ENCODE measurements at regions not wholly inside any gene's neighbourhood (a gene's known extent, or its start where the extent isn't known, plus 50 kb on each side); places are given as distances from the start of the nearest gene placed in this dataset.

DNA sequence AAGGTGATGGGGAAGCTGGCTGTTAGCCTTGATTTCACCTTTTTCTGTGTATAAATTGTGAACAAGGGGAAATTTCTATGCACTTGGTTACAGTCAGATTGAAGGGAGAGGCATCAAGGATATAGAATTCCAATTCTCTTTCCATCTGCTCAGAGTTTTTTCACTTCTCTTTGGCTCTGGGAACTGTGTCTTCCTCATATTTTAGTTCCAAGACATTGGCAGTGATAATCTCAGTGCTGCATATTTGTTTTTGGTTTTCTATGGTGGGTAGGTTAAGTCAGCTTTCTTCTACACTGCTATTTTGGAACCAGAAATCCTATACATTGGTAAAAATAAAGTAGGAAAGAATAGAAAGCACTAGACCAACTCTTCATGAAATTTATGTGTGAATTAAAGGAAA is 569.6 kb upstream of the CXADR start:
- DNase-seq (ENCODE audit: extremely low read depth, low read depth, low spot score) = no peak

- DNase-seq (ENCODE audit: extremely low read depth, low read depth, low spot score) = no peak
Measured at GRCh38 chr21:16945580-16945979, 567.3 kb upstream of the CXADR start.

DNA sequence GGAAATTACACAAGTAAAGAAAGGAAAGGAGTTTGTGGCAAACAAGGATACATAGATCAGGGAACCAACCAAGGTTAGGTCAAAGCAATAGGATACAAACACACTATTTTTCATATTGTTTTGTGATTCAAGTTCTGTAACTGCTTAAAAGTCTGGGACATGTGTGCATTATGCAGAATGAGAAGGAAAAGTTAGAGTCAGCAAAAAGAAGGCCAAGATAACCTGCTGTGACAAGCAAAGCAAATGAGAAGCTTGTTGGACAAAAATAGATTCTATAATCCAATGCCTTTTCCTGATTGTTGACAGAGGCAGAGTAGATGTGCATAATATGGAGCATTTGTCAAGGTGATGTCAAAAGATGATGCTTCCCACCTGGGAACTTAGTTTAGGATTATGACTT is 556.0 kb upstream of the CXADR start:
- no peak for DNase-seq (ENCODE audit: extremely low read depth, low read depth, low spot score)

DNA sequence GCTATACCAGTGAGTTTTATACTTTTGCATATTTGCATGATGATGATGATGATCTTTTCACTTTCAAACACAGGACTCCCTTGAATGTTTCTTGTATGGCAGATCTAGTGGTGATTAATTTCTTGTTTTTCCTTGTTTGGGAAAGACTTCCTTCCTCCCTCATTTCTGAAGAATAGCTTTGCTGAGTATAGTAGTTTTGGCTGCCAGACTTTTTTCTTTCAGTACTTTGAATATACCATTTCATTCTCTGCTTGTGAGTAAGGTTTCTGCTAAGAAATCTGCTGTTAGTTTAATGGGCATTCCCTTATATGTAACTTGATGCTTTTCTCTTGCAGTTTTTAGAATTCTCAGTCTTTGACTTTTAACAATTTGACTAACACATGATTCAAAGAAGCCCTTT is 547.4 kb upstream of the CXADR start:
- DNase-seq (ENCODE audit: extremely low read depth, low read depth, low spot score) = no peak

DNA sequence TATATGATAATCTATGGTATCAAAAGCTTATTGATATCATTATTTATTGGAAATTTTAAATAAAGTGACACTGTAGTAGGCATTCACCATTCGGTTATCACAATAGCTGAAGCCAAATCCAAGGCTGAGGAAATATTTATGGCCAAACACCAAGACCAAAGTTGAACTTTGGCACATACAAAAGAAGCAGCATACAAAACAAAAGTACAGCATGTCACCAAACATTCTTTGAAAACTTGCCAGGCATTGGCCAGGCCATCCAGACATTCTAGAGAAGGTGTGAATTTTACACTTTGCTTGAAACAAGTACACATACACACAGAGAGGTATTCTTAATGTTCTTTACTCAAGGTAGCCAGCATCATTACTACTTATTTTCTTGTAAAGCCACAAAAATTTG is 544.4 kb upstream of the CXADR start:
- DNase-seq (ENCODE audit: extremely low read depth, low read depth, low spot score) = no peak

DNA sequence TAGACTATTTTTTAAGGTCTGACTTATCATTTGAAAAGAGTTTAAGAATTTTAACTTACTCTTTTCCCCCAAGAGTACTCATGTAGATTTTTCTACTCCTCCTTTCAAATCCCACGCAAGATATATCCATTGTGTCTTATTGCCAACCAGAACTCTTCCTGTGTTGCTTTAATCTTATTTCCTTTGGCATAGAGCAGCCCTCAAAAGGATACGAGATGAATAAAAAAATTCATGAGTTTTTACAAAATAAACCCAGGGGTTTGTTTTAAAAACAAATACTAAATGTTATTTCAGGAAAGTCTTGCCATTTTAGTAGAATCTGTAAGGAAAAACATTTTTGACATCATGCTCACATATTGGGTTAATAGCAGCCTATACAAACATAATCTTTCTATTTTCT is 543.2 kb upstream of the CXADR start:
- DNase-seq (ENCODE audit: extremely low read depth, low read depth, low spot score) = no peak

- DNase-seq (ENCODE audit: extremely low read depth, low read depth, low spot score) = no peak
Measured at GRCh38 chr21:16974060-16974459, 538.8 kb upstream of the CXADR start.

- no peak for DNase-seq (ENCODE audit: extremely low read depth, low read depth, low spot score)
Measured at GRCh38 chr21:16976193-16976592, 536.6 kb upstream of the CXADR start.

GRCh38 chr21:16978309-16978895 is 534.4 kb upstream of the CXADR start:
- no peak for DNase-seq (ENCODE audit: extremely low read depth, low read depth, low spot score)

DNA sequence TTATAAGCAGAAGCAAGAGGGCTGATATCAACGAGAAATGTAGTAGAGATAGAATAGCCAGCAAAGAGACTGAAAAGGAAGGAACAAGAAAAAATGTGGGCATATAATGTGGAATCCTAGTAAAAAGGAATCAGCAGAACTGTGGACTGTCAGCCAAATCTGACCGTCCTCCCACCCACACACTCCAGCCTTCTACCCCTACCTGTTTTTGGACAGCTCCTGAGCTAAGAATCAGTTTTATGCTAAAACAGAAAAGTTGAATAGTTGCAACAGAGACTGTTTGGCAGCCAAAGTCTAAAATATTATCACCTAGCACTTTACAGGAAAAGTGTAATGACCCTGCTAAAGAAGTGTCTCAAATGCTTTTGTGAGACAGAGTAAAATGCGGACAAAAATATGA is 533.3 kb upstream of the CXADR start:
- no peak for DNase-seq (ENCODE audit: extremely low read depth, low read depth, low spot score)

DNA sequence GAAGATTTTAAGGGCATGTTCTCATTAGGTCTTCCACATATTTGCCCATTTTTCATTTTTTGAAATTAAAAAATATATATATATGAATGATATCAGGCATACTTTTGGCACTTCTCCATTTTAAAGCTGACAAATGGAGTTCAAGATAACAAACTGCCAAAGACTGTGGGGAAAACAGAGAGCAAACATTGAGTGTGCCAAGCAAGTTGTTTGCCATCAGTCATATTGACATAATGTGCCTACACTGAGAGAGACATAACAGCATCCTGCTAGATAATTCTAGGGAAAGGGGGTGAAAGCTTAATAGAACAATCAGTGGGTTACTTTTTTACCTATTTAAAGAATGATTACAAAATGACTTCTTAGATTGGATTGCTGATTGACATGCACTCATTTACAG is 529.4 kb upstream of the CXADR start:
- no peak for DNase-seq (ENCODE audit: extremely low read depth, low read depth, low spot score)

DNA sequence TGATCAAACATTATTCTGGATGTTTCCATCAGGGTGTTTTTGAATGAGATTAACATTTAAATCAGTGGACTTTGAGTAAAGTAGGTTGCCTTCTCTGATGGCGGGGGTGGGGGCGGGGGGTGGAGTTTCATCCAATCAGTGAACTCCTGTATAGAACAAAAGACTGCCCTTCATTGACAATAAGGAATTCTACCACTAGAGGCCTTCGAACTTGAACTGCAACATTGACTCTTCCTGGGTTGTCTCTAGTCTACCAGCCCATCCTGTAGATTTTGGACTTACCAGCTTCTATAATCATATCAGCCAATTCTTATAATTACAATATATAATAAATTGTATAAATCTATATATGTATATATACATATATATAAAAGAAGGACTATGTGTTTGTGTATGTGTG is 520.4 kb upstream of the CXADR start:
- no peak for DNase-seq (ENCODE audit: extremely low read depth, low read depth, low spot score)

DNA sequence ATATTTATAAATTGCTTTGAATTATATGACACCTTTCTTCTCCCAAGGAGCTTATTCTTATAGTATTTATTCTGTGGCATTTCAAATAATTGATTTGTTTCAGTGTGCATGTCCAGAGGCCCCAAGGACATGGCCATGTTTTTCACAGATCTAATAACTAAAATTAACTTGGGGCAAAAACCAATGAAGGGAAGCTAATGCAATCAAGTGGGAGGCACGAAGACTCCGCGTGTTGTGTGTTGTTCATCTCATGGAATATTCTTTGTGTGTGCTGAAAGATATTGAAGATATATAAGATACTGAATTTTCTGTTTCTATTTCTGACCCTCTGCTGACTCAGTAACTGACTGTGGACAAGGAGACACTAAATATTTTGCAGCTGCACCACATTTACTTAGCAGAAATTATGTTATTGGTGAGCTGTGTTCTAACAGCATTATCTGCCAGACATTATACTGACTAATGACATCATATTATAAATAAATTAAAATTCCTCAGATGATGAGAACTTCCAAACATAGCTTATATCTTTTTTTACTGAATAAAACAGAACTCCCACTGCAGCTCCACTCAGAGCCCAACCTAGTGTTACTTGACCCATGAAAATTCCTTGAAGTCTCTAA is 519.3 kb upstream of the CXADR start:
- DNase-seq (ENCODE audit: extremely low read depth, low read depth, low spot score) = no peak

GRCh38 chr21:17002594-17003257 is 510.1 kb upstream of the CXADR start:
- no peak for DNase-seq (ENCODE audit: extremely low read depth, low read depth, low spot score)

DNA sequence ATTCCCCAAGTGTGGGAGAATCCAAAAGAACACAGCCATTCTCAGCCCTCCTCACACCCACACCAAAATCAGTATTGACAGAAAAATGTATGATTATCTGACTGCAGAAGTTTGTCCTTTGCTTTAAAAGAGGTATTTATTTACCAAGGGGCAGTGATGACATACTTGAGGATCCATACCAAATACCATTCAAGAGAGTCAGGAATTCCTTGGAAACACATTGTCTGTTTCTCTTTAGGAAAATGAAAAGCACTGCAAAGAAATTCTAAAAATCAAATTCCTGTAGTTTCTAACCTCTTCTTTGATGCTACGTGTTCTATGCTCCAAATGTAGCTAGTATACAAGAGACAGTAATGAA is 509.6 kb upstream of the CXADR start:
- no peak for DNase-seq (ENCODE audit: extremely low read depth, low read depth, low spot score)

DNA sequence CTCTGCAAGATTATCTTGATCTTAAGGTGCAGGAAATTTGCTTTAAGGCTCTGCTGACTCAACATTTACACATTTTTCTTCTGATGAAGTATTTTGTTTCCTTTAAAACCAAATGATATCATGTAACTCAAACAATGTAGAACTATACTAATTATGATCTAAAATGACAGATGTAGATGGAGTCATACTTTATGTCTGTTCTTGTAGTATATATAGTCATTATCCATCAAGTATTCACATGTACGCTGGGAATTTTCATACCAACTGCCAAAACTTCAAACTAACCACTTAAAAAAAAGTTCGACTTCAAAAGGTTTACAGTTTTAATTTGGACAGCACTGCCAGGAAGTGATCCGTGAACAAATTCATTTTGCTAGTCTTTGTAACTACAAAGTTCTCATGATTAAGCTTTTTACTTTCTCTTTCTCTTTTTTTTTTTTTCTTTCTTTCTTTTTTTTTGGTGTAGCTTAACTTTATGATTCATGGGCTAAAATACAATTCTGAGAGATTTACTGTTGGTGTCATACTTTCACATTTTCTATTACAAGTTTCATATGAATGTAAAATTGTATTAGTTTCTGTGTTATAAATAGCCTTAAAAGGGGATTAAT is 509.0 kb upstream of the CXADR start:
- DNase-seq (ENCODE audit: extremely low read depth, low read depth, low spot score) = no peak

- DNase-seq (ENCODE audit: extremely low read depth, low read depth, low spot score) = no peak
Measured at GRCh38 chr21:17032141-17032655, 480.6 kb upstream of the CXADR start.

DNA sequence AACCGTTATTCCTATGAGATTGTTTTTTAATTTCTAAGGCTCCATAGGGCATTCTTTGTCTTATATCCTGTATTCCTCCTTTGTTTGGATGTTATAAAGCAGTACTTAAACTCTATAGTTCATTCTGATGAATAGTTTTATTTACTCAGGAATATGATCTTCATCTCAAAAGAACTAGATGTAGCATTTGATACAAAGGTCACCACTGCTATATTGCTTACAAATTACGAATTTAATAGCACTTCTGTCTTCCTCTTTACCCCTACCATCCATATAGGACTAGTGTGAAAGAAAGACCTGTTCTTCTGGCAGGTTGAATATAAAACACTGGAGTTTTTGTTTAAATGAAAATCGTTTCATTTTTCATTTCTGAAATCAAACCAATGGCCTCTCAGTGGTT is 468.1 kb upstream of the CXADR start:
- DNase-seq (ENCODE audit: extremely low read depth, low read depth, low spot score) = no peak

DNA sequence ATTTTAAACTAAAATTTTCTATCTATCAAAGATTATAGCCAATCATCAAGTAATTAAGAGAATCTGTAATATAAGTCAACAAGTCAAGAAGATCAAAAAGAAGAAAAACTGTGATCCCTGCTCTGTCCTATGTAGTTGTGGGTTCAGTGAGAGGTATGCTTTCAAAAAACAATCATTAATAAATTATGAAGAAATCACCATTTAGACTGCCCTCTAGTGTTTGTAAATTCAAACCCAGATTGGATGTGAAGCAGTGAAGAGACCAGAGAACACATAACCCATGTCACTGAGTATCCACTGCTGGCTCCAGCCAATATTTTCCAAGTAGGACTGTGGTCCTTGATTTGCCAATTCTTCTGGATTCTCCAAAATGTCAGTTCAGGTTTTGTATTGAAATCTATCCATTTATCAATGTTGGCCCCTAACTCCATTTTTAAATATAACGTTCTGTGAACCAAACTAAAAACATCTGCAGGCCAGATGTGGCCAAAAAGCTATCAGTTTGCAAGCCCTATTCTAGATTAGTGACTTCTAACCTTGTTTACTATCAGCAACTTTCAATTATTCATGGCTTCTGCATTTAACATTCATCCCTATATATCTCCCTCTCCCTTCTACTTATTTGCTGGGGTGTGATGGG is 467.5 kb upstream of the CXADR start:
- peak; percentile 14 for DNase-seq (ENCODE audit: extremely low read depth, low read depth, low spot score)

DNA sequence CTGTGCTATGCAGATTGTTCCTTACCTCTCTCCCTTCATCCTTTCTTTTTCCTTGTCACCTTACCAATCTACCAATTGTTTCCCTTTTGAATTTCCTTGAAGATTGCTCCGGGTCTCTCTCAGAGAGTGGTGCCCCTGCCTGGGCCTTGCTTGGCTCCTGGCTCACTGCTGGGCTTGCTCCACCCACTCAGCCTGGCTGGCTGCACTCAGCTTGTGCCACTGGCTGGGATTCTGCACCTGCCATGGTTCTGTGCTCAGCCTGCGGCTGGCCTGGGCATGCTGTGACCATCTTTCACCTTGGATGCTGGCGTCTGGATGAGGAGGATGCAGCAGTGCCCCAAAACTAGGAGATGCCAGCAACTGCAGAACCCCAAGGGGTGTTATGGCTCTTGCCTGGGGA is 463.9 kb upstream of the CXADR start:
- no peak for DNase-seq (ENCODE audit: extremely low read depth, low read depth, low spot score)

GRCh38 chr21:17050156-17050555 is 462.7 kb upstream of the CXADR start:
- DNase-seq (ENCODE audit: extremely low read depth, low read depth, low spot score) = no peak

DNA sequence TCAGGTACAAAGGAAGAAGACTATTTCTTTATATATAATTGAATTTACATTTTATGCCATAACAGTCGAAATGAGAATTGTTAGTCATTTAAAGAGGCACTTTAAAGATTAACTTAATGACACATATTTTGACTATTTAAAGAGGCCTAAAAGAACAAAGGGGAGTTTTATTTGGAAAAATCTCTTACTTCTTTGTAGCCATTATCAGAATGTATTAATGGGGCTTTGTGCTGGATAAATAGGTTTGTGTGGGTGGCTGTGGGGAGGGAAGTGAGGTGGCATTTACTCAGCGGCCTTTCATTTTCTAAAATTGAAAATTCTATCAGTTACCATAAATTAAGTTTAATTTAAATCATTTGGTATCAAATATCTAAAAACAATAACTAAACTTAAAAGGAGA is 462.2 kb upstream of the CXADR start:
- no peak for DNase-seq (ENCODE audit: extremely low read depth, low read depth, low spot score)
